GM21360 (cell line): ENCODE measurements at regions not wholly inside any gene's neighbourhood (a gene's known extent, or its start where the extent isn't known, plus 50 kb on each side); places are given as distances from the start of the nearest gene placed in this dataset.

Experiments
- ATAC-seq: cut with Tn5 transposase; IDR thresholded peaks from one replicate; pipeline ENCODE4 v1.9.1; 2021; ENCODE audit warnings: mild to moderate bottlenecking, moderate library complexity; ENCODE audit not compliant: unreplicated experiment

DNA sequence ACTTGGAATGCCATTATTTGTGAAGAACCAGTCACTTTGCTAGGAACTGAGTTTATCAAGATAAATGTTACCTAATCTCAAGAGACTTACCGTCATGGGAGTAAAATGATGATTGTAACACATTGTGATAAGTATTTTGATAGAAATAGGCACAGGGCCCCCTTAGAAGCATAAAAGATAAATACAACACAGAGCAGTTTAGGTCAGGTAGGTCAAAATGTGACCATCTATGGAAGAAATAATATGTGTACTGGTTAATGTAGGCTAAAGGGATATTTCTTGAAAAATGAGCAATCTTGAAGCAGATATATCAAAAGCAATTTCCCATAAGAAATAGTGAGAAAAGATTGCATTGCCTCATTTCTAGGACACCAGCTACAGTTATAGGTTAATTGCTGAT, 1386.8 kb upstream of the ADGRL2 start:
- ATAC-seq: no peak

DNA sequence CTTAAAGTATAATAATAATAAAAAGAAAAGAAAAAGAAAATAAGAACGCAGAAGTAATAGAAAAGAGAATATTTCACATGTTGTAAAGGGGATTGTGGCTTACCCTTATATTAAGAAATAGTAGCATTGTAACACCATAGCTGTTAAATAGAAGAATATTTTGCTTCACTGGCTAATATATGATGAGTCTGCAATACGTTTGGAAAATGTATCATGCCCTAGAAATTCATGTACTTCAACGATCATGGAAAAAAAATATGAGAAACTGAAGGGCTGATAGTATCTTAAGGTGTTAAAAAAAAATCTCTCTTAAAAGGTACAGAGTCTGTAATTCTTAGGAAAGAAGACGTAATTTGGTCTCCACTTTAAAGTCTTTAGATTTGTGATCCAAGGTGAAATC, 1390.5 kb upstream of the ADGRL2 start:
- no peak for ATAC-seq

DNA sequence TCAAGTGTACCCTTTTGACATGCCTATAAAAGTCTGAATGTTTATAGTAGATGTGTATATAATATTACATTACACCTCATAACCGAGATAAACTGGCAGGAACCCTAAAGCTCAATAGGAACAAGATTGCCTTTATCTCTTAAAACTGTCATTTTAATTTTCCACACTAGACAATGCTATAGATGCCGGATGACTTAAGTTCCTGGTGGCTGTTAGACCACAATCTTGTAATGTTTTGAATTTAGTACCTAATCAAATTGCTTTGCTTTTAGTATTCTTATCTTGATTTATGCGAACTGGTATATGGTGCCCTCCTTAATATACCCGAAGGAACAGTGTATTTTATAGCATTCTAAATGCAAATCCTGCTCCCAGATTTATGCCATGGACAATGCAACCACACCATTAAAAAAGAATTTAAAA, 1397.0 kb upstream of the ADGRL4 start:
- ATAC-seq: no peak

DNA sequence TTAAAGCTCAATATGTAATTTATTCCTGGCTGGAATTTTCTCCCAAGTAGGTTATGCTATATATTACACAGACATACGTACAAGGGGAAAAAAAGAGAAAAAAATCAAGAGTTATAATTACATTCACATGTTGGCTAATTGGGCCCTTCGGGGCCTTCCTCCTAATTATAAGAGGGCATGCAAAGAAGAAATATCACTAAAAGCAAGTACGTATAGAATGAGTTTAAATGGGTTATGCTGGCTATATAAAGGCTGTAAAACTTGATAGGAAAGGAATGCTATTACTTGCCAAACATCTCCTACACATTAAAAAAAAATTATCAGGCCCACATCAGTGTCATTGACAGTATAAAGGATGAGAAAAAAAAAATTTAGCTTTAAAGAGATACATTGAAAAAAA, 1396.1 kb upstream of the ADGRL4 start:
- no peak for ATAC-seq

DNA sequence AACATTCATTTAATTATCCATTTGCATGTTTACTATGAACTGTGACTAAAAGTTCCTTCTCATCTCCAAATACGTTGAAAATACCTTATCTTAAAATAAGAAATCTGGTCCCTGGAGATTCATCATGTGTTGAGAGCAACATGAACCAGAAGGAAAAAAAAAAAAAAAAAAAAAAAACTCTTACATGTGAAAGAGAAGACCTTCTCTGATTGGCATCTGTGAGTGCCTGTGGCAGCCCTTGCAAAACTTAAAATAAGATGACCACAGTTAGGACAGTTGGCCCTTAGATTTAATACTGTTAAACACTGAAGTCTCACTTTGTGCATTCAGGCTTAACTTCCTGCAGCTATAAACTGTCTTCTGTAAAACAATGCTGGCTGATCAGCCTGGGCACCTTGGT, 1395.2 kb upstream of the ADGRL4 start:
- ATAC-seq: no peak

DNA sequence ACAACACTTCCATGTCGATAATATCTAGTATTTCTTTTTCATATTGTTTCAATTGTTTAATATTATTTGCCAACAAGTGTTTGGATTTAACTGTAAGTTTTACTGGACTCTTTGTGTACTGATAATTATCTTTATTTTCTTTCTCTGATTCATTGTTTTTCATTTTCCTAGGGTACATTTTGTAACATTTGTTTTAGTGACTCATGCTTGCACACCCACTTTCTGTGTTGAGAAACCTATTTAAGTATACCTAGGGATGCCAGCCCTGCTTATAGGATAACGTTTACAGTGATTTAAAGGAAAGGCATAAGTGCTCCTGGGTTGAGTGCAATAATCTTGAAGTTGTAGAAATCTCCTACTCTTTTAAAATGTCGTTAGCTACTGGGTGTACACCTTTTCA, 1386.0 kb upstream of the ADGRL4 start:
- no peak for ATAC-seq

DNA sequence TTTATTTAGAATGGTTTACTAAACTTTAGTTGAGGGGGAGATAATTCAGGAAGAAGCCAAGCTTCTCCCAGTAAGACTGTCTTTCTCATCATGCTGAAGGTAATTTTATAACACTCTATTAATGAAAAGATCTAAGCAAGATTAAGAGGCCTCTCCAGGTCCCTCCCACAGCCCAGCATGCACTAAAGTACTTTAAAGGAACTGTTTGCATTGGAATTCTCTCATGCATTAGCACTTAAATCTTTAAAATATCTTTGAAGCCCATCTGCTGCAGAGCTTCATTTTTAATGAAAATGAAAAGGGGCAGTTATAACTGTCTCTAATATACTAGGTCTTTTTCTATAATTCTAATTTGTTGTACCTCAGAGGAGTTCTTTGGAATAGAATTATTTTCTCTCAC, 1379.1 kb upstream of the ADGRL4 start:
- no peak for ATAC-seq

DNA sequence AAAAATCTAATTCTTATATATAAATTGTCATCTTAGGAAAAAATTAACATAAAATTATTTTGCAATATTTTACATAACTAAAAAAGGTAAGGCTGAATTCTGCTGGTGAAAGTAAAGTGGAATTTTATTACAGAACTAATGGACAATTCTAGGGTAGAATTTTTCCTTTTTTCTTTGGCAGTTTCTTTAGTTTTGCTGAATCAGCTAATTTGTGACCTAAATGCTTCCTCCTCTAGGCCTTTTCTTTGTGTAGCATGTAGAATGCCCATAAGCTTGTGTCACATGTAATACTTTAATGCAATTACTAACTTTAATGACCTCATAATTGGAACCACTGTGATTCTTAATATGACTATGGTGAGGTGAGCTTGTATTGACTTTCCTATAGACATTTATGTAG, 1378.4 kb upstream of the ADGRL4 start:
- ATAC-seq: no peak

DNA sequence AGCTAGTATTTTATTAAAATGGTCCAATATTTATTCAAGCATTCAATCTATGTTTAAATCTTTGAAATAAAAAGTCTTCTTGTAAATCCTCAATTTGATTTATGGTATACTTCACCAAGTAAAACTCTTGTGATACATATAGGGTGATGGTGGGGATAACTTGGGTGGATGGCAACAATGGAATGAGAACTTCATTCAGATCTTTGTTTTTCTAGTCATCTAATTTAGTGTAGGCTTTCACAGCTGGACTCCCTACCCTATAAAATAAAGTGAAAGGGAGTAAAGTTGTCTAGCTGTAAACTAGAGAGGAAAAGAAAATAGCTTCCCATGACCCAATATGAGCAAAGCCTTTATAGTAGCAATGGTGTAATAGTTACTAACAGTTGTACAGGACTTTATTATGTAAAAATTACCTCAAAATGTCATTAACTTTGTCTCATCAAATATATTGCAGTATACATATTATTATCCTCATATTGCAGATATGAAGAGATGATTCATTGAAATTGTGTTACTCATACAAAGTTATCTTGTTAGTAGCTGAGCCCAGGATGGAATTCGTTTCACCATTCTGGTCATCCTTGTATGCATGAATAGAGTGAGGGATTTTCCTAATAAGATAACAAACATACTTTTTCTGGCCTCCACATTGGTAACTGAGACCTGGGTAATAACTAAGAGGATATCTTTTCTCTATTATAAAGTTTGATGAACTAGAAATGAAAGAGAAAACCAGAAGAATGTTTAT, 1377.7 kb upstream of the ADGRL4 start:
- ATAC-seq: no peak

DNA sequence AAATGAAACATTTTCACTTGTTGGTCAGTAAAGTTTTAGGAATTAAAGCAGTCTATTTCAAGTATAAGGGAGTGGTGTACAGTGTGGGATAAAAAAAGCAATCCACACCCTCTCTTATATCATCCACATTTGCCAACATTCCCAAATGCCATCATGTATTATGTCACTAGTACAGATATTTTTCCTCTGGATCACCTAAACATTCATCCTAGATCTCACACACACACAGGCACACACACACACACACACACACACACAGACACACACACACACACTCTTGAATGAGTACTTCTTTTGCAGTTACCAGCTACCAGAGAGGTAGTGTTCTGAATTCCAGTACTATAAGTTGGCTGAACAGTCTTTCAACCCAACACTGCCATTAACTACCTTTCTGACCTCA, 1369.1 kb upstream of the ADGRL4 start:
- ATAC-seq: no peak

DNA sequence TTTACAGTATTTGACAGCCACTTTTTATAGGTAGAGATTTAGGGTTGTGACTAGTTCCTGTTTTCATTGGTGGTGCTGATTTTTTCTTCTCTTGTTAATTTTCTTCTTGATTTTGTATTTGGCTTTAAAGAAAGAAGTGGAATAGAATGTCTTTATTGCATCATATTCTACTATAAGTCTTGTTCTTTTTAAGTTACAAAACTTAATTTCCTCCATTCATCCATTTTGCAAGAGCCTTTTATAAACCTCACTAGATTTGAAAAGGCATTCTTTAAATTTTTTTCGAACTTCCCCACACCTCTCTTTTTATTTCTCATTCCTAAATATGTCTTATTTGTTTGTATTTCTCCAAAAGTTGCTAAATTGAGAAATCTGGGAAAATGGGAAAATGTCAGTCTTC, 1368.6 kb upstream of the ADGRL4 start:
- no peak for ATAC-seq

DNA sequence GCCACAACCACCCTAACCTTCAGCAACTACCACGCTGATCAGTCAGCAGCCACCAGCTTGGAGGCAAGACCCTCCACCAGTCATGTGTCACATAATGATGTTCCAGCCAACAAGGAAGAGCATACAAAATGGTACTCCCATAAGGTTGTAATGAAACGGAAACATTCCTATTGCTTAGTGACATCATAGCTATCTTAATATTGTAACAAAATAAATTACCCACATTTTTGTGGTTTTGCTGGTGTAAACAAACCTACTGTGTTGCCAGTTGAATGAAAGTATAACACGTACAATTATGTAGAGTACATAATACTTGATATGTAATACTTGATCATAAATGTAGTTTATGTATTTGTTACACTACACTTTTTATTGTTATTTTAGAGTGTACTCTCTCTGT, 1363.2 kb upstream of the ADGRL4 start:
- no peak for ATAC-seq

DNA sequence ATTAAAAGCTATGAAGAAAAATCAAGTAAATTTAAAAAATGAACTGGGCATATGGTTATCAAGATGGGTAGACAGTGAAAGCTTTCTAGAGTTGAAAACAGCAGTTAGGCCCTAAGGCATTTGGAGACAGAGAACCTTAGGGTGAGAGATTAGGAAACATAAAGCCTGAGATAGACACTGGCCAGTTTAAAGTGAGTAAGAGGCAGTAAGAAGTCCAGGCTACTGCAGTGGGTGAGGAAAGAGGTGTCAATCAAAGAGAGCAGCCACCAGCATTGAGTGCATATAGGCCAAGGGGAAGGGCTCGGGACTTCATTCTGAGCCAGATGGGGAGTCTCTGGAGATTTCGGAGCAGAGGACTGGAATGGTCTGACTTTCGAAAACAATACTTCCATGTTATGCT, 1360.5 kb upstream of the ADGRL4 start:
- no peak for ATAC-seq

DNA sequence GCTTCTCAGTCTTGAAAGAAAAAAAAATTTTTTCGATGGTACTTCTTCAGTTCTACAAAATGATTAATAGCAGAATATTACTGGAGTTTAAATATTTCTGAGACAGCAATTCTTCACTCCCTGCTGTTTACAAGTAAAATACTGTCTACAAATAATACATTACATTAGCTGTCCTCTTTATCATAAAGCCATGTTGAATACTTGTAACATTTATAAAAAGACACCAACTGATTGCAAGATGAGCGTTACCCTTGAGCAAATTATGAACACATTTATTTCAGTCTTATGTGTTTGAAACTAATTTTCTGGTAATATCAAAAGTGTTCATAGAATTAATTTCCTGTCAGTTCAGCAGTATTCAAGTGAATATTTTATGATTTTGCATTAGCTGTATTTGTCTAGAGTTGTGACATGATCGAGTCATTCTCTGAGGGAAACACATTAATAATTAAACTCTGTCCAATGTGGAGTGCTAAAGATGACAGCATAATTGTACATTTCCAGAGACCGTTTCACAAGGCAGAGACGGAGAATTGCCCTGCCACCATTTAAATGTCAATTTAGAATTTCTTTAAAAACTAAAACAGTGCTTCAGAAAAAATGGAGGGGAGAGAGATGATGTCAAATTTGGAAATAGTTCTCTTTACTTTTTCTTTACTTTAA, 1359.0 kb upstream of the ADGRL4 start:
- ATAC-seq: no peak

DNA sequence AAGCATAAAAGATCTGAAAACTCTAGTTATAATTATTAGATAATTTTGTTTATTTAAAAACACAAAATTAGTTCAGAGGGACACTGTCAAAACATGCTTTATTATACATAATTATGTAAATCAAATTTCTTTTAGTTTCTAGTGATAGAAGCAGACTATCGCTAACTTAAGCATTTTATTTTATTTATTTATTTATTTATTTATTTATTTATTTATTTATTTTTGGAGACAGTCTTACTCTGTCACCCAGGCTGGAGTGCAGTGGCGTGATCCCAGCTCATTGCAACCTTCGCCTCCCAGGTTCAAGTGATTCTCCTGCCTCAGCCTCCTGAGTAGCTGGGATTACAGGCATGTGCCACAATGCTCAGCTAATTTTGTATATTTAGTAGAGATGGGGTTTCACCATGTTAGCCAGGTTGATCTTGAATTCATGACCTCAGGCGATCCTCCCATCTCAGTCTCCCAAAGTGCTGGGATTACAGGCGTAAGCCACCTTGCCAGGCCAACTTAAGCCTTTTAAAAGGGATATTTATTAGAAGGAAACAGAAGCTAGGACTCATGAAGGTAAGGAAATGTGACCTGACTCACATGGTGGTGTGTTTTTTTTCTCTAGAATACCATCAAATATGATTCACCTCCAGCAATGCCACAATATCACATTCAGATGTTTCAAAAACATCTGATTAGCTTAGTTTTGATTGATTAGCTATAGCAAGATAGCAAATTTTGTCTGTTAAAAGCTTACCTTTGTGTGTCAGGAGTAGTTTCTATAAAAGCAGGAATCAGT, 1357.4 kb upstream of the ADGRL4 start:
- ATAC-seq: no peak

DNA sequence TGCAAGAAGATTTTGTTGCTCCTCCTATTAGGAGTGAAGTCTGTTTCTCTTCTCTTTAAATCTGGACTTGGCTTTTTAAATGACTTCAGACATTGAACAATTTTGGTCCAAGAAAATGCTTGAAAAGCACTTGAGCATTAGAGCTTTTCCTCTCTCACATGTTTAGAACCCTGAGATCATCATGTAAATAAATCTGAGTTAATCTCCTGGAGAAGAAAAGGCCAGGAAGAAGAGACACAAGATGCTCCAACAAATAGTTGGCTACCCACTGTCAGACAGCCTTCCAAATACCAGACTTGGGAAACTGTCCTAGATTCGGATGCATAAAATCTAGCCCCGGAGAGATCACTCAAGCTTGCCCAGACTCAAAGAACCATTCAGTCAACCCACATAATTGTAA, 1353.1 kb upstream of the ADGRL4 start:
- no peak for ATAC-seq

DNA sequence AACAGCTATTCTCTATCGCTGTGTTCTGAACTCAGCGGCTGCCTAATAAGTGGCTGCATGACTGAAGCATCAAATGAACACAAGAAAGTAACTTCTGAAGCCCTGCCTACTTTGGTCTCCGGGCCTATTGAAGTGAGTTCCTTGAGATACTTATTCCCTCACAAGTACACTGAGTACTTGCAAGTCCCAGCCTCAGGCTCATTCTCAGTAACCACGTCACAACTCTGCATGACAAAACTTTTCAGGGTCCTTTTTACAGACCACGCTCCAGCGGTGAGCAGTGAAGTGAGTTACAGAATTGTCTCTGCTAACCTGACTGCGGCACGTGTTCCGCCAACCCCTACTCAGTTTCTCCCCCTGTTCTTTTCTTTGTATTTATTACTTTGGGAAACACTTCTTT, 1342.7 kb upstream of the ADGRL4 start:
- ATAC-seq: no peak

DNA sequence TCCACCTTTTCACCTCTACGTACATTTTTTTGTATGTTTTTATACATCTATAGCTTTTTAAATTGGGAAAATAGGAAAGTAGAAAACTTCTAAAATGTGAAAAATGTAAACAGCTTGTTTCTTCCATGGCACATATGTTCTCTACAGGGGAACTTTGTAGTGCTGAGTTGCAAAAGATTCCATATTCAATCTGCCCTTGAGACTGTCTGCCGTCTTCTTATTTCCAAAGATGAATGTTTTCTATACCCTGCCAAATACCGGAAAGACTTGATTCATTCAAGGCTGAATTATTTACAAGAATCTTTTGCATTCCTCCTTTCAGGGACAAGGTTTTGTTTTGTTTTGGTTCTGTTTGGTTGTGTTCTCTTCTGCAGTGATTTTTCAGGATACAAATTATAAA, 1334.5 kb upstream of the ADGRL4 start:
- no peak for ATAC-seq

DNA sequence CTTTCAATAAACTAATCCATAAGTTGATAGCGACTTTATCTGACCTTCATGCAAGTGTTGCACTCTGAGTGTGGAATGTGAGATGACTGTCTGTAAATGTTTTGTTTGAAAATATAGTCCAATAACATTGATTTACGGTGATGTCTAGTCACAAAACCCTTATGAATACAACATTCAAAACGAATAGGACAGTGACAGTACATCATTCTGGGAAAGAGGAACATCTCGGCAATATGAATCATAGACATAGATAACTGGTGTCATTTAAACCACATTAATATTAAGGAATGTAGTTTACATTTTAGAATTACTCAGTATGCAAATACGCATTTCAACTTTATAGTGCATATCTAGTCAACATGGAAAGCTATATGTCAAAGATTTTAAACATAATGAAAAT, 1311.6 kb upstream of the ADGRL4 start:
- ATAC-seq: no peak

DNA sequence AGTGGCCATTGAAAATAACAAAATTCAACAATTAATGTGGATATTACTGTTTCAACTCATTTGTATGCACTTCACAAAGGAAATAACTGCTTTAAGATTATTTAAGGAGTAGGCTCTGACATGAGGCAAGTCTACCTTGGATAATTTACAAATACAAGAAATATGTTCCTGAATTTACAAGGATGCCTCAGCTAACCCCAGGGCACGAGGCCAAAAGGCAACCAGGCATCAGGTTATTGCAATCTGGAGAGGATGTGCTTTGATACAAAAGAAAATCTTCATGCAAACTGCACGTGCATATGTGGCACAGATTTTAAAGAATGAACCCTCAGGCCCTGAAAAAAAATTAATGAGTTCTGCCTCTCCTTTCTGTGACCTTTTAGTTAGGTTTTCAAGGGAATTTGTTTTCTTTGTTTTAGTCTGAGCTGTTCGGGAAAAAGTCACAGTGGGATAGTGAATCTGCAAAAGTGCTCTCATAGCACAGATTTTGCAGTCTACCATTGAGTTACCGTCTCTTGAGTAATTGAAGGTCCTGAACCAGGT, 1304.2 kb upstream of the ADGRL4 start:
- ATAC-seq: no peak

DNA sequence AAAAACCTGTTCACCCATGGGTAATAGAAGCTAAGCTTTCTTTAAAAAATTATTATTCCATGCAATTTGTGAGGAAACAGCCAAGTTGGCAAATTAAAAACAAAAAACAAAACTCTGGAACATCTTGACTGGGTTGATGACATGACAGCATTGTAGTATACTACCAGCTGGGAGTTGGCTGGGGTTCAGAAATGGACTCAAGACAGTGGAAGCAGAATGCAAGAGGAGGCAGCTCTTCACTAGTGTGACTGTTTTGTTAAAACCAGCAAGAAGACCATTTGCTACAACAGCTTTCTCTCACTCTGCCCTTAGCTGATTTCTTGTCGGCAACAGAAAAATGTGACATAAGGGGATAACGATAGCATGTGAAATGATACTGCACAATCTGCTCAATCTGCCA, 1298.9 kb upstream of the ADGRL4 start:
- ATAC-seq: no peak

DNA sequence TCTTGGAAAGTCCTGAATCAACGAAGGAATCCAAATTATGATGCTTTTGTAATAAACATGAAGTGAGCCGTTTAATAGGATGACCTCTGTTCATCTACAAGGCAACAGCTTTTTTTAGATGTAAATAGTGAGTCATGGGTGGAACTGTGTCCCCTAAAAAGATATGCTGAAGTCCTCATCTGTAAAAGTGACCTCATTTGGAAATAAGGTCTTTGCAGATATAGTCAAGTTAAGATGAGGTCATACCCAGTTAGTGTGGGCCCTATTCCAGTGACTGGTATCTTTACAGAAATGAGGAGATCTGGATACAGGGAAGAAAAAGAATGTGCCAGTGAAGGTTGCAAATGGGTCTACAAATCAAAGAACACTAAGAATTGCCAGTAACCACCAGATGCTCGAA, 1287.3 kb upstream of the ADGRL4 start:
- ATAC-seq: no peak
